ENCODE measurements at regions not wholly inside any gene's neighbourhood (a gene's known extent, or its start where the extent isn't known, plus 50 kb on each side); places are given as distances from the start of the nearest gene placed in this dataset.

GRCh38 chr1:229192853-229193252 lies 78.1 kb upstream of the RAB4A start:
- H3K27me3 ChIP-seq (replicated peaks; ENCODE audit: insufficient read depth, low read depth, low read length, poor library complexity): no peaks in the 10 kb centered on the region
- ChIA-PET CTCF (no interaction called here), POLR2A (ENCODE audit: low non-redundant PET) (no interaction called here)
- H3K27ac ChIP-seq (ENCODE audit: low read depth, low read length, poor library complexity, severe bottlenecking): no peak overlapping the region
- no peaks in the 10 kb centered on the region for H3K4me1 ChIP-seq (ENCODE audit: insufficient read depth, low read length, poor library complexity, severe bottlenecking)
- no TSS peak for BruUV-seq (replicated peaks)
- DNase-seq (ENCODE audit: low spot score): no peak
- H3K4me3 ChIP-seq (ENCODE audit: low read depth, low read length, poor library complexity, severe bottlenecking): no peak overlapping the region
- H3K36me3 ChIP-seq (ENCODE audit: insufficient read depth, low read length, poor library complexity, severe bottlenecking): no peaks in the 10 kb centered on the region
- intact Hi-C loops (cut with micrococcal nuclease; ENCODE audit: unreplicated experiment): no loop called here
- no peaks in the 10 kb centered on the region for H3K9me3 ChIP-seq (ENCODE audit: low read depth, low read length, poor library complexity, severe bottlenecking)
- TF ChIP-seq EZH2 (IDR thresholded peaks at IDR 0.05; ENCODE audit: borderline replicate concordance, low read depth, low read length, poor library complexity, severe bottlenecking): no peak
- TF ChIP-seq, protein P1, sequence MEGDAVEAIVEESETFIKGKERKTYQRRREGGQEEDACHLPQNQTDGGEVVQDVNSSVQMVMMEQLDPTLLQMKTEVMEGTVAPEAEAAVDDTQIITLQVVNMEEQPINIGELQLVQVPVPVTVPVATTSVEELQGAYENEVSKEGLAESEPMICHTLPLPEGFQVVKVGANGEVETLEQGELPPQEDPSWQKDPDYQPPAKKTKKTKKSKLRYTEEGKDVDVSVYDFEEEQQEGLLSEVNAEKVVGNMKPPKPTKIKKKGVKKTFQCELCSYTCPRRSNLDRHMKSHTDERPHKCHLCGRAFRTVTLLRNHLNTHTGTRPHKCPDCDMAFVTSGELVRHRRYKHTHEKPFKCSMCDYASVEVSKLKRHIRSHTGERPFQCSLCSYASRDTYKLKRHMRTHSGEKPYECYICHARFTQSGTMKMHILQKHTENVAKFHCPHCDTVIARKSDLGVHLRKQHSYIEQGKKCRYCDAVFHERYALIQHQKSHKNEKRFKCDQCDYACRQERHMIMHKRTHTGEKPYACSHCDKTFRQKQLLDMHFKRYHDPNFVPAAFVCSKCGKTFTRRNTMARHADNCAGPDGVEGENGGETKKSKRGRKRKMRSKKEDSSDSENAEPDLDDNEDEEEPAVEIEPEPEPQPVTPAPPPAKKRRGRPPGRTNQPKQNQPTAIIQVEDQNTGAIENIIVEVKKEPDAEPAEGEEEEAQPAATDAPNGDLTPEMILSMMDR (conservative IDR thresholded peaks at IDR 0.05; ENCODE audit: low read depth, low read length): no peak

DNA sequence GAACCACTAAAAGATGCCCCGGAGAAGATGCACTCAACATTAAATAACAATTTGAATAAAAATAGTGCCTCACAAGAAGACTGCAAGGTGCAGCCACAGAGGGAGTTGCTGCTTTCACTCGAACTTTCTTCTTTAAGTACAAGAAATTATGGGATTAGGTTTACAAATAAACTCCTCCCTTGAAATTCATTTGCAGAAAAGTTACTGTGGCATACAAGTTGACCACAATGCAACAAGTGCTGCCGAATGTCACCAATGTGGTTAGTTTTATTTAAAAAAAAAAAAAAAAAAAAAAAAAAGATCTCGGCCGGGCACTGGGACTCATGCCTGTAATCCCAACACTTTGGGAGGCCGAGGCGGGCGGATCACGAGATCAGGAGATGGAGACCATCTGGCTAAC lies 76.8 kb upstream of the RAB4A start:
- Histone ChIP-seq H3K27me3 (replicated peaks; ENCODE audit: insufficient read depth, low read depth, low read length, poor library complexity) (no peaks in the 10 kb centered on the region), H3K9me3 (ENCODE audit: low read depth, low read length, poor library complexity, severe bottlenecking) (no peaks in the 10 kb centered on the region), H3K4me1 (ENCODE audit: insufficient read depth, low read length, poor library complexity, severe bottlenecking) (no peaks in the 10 kb centered on the region), H3K27ac (ENCODE audit: low read depth, low read length, poor library complexity, severe bottlenecking) (no peak overlapping the region), H3K4me3 (ENCODE audit: low read depth, low read length, poor library complexity, severe bottlenecking) (no peak overlapping the region), H3K36me3 (ENCODE audit: insufficient read depth, low read length, poor library complexity, severe bottlenecking) (no peaks in the 10 kb centered on the region)
- no peak for TF ChIP-seq EZH2 (IDR thresholded peaks at IDR 0.05; ENCODE audit: borderline replicate concordance, low read depth, low read length, poor library complexity, severe bottlenecking)
- TF ChIP-seq, protein P1 (conservative IDR thresholded peaks at IDR 0.05; ENCODE audit: low read depth, low read length): no peak
- ChIA-PET CTCF (no interaction called here), POLR2A (ENCODE audit: low non-redundant PET) (no interaction called here)
- BruUV-seq (replicated peaks): no TSS peak
- intact Hi-C loops (cut with micrococcal nuclease; ENCODE audit: unreplicated experiment): no loop called here
- no peak for DNase-seq (ENCODE audit: low spot score)

GRCh38 chr1:229195246-229195645 lies 75.7 kb upstream of the RAB4A start:
- BruUV-seq (replicated peaks): no TSS peak
- intact Hi-C loops (cut with micrococcal nuclease; ENCODE audit: unreplicated experiment): no loop called here
- no peaks in the 10 kb centered on the region for H3K4me1 ChIP-seq (ENCODE audit: insufficient read depth, low read length, poor library complexity, severe bottlenecking)
- no peaks in the 10 kb centered on the region for H3K27me3 ChIP-seq (replicated peaks; ENCODE audit: insufficient read depth, low read depth, low read length, poor library complexity)
- H3K9me3 ChIP-seq (ENCODE audit: low read depth, low read length, poor library complexity, severe bottlenecking): no peaks in the 10 kb centered on the region
- H3K36me3 ChIP-seq (ENCODE audit: insufficient read depth, low read length, poor library complexity, severe bottlenecking): no peaks in the 10 kb centered on the region
- TF ChIP-seq, protein P1 (conservative IDR thresholded peaks at IDR 0.05; ENCODE audit: low read depth, low read length): no peak
- no peak for TF ChIP-seq EZH2 (IDR thresholded peaks at IDR 0.05; ENCODE audit: borderline replicate concordance, low read depth, low read length, poor library complexity, severe bottlenecking)
- POLR2A ChIA-PET (ENCODE audit: low non-redundant PET): no interaction called here
- DNase-seq (ENCODE audit: low spot score): no peak
- CTCF ChIA-PET: no interaction called here
- H3K27ac ChIP-seq (ENCODE audit: low read depth, low read length, poor library complexity, severe bottlenecking): no peak overlapping the region
- no peak overlapping the region for H3K4me3 ChIP-seq (ENCODE audit: low read depth, low read length, poor library complexity, severe bottlenecking)
